Spleen (tissue), 11 donors: ENCODE measurements at regions not wholly inside any gene's neighbourhood (a gene's known extent, or its start where the extent isn't known, plus 50 kb on each side); places are given as distances from the start of the nearest gene placed in this dataset.
A peak's percentile ranks its signal among the peaks of the same experiment; 100 is the strongest.

Experiments used
- DNase-seq: peaks from one replicate; pipeline ENCODE4 v3.0.0-alpha.2; 2020
- H3K27ac ChIP-seq, 8 donors: fragments of 200-600 bp; sonication (generic) in 7 of 8; 1 replicate in 4 of 8; 2 replicates in 4 of 8; pipeline versions ENCODE4 v1.5.0 to v1.8.0; 2016 to 2021; ENCODE audit warnings: inconsistent platforms in 4 of 8, mild to moderate bottlenecking in 4 of 8, moderate library complexity in 1 of 8
- H3K27me3 ChIP-seq, 7 donors: fragments of 200-600 bp; sonication (generic) in 6 of 7; replicated peaks in 1 of 7; 1 replicate in 4 of 7; 2 replicates in 3 of 7; pipeline versions ENCODE4 v1.5.0 to v1.8.0; 2016 to 2021; ENCODE audit warnings: inconsistent platforms in 3 of 7, mild to moderate bottlenecking in 1 of 7
- H3K36me3 ChIP-seq, 6 donors: fragments of 200-600 bp; sonication (generic) in 5 of 6; 1 replicate in 4 of 6; 2 replicates in 2 of 6; pipeline versions ENCODE4 v1.5.0 to v1.8.0; 2016 to 2021; ENCODE audit warnings: inconsistent platforms in 2 of 6
- H3K4me1 ChIP-seq, 6 donors: fragments of 200-600 bp; sonication (generic) in 5 of 6; 1 replicate in 3 of 6; 2 replicates in 3 of 6; pipeline versions ENCODE4 v1.5.0 to v1.8.0; 2016 to 2021; ENCODE audit warnings: inconsistent platforms in 3 of 6
- H3K4me3 ChIP-seq, 8 donors: fragments of 200-600 bp; sonication (generic) in 7 of 8; 1 replicate in 4 of 8; 2 replicates in 4 of 8; pipeline versions ENCODE4 v1.5.0 to v1.8.0; 2016 to 2021; ENCODE audit warnings: inconsistent platforms in 4 of 8, mild to moderate bottlenecking in 4 of 8, moderate library complexity in 2 of 8
- H3K9me3 ChIP-seq, 8 donors: fragments of 200-600 bp; sonication (generic) in 7 of 8; 1 replicate in 4 of 8; 2 replicates in 4 of 8; pipeline versions ENCODE4 v1.5.0 to v1.8.0; 2016 to 2021; ENCODE audit warnings: inconsistent platforms in 4 of 8
- POLR2A ChIP-seq, 3 donors: fragments of 450-650 bp; IDR thresholded peaks; one replicate each; pipeline ENCODE4 v1.5.1; 2017; ENCODE audit warnings: antibody characterized with exemption in 3 of 3, mild to moderate bottlenecking in 1 of 3
- POLR2AphosphoS5 ChIP-seq, 3 donors: sonication (generic); formaldehyde crosslinking; IDR thresholded peaks; one replicate each; pipeline ENCODE4 v1.5.1; 2017; ENCODE audit warnings: antibody characterized with exemption in 3 of 3
- WGBS, 5 donors: extraction: QIAGEN DNeasy Blood & Tissue Kit in 3 of 5; methylation state at CpG; one replicate each; pipeline versions ENCODE4 v1.1.5 to v1.1.7; 2013 to 2018; 5-methylcytosine and 5-hydroxymethylcytosine counted together
- intact Hi-C: fragments of 100-400 bp; cut with DNase I; formaldehyde crosslinking; loops from one replicate; pipeline ENCODE4 v1.15.0; 2023; ENCODE audit warnings: low total_unique reads
- TF ChIP-seq, protein P1 (sequence below), 11 experiments: fragments of 200-600 bp in 7 of 11; fragments of 450-650 bp in 4 of 11; sonication (generic) in 4 of 11; IDR thresholded peaks in 8 of 11; conservative IDR thresholded peaks in 3 of 11; 1 replicate in 7 of 11; 2 replicates in 4 of 11; pipeline versions ENCODE4 v1.4.0 to v1.8.0; 2016 to 2021; ENCODE audit warnings: antibody characterized with exemption in 11 of 11, inconsistent platforms in 4 of 11, mild to moderate bottlenecking in 1 of 11
- donor health status: healthy with polysubstance abuse.
- donor health status: DM: no; HTN: no; CAD: no; lungs with moderate emphysema.
- donor health status: DM: no; HTN: no; CAD: no.
- donor health status: Bipolar disorder and iron deficiency.
- donor health status: healthy.
- donor health status: DM: no; HTN: no; CAD: no.
- donor health status: DM: yes; HTN: yes; CAD: no.

DNA sequence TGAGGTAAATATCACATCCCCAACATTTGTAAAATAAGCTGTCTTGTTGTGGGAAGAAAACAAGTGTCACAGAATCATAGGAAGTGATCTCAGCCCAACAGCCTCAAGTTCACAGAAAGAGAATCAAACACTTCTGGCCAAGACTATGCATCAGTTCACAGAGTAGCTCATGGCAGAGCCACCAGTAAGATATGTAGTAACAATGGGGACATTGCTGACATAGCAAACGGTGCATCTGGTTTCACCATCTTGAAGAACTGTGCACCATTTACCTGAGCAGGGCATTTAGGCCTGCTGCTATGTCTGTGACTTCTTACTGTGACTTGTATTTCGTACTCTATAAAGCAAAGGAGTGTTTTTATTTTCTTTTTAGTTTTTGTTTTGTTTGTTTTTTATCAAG lies 585.3 kb upstream of the FAT3 start:
- Histone ChIP-seq H3K36me3 (no peaks in the 10 kb centered on the region), H3K27ac (no peak overlapping the region), H3K4me1 (no peaks in the 10 kb centered on the region), H3K27me3 (no peaks in the 10 kb centered on the region), H3K4me3 (no peak overlapping the region), H3K9me3 (peaks cover 0 to 7% (median 0%) of the 10 kb centered on the region in 8 donors)
- no peak for DNase-seq
- TF ChIP-seq, protein P1, sequence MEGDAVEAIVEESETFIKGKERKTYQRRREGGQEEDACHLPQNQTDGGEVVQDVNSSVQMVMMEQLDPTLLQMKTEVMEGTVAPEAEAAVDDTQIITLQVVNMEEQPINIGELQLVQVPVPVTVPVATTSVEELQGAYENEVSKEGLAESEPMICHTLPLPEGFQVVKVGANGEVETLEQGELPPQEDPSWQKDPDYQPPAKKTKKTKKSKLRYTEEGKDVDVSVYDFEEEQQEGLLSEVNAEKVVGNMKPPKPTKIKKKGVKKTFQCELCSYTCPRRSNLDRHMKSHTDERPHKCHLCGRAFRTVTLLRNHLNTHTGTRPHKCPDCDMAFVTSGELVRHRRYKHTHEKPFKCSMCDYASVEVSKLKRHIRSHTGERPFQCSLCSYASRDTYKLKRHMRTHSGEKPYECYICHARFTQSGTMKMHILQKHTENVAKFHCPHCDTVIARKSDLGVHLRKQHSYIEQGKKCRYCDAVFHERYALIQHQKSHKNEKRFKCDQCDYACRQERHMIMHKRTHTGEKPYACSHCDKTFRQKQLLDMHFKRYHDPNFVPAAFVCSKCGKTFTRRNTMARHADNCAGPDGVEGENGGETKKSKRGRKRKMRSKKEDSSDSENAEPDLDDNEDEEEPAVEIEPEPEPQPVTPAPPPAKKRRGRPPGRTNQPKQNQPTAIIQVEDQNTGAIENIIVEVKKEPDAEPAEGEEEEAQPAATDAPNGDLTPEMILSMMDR (IDR thresholded peaks at IDR 0.05 in 8 of 11, conservative IDR thresholded peaks at IDR 0.05 in 3 of 11): no peak
- TF ChIP-seq POLR2AphosphoS5 (IDR thresholded peaks at IDR 0.05) (no peak), POLR2A (IDR thresholded peaks at IDR 0.05) (no peak)
- WGBS, 5 donors: 65 to 78% (median 69%) methylated on average over 2 of the region's 2 CpGs
- intact Hi-C loops: no loop called here

DNA sequence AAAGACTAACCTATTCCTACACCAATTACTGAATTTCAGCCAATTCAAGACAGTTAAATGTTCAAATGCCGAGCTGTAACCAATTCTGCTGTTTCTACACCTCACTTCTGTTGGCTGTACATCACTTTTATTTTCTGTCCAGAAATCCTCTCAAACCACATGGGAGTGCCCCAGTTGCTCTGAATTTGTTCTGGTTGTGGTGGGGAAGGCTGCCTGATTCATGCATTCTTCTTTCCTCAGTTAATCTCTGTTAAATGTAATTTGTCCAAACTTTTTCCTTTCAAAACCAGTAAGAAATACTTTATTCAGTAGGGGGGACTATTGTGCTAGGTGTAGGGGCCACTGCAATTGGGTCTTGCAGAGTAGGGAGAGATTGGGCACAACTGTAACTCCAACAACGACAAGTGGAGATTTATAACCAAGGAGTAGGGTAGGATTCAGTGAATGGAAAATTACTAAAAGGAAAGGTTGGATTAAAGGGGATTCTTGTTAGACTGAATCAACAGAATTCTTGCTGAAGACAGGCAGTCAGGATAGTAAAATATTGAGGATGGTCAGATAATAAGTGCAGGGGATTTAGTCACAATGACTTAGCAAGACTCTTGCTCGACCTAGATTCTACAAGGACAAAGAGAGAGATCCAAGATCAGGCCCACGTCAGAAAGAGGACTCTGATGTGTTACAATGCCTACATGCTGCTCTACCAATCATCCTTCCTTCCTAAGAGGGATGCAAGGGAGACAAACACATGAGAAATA lies 593.5 kb upstream of the FAT3 start:
- Histone ChIP-seq H3K27me3 (no peaks in the 10 kb centered on the region), H3K4me1 (no peaks in the 10 kb centered on the region), H3K36me3 (no peaks in the 10 kb centered on the region), H3K4me3 (no peak overlapping the region), H3K27ac (no peak overlapping the region), H3K9me3 (peaks cover 0 to 8% (median under 1%) of the 10 kb centered on the region in 8 donors)
- DNase-seq: no peak
- TF ChIP-seq POLR2AphosphoS5 (IDR thresholded peaks at IDR 0.05) (no peak), POLR2A (IDR thresholded peaks at IDR 0.05) (no peak)
- TF ChIP-seq, protein P1 (IDR thresholded peaks at IDR 0.05 in 8 of 11, conservative IDR thresholded peaks at IDR 0.05 in 3 of 11): no peak
- intact Hi-C loops: no loop called here
- WGBS, 5 donors: 57 to 74% (median 71%) methylated on average over 4 of the region's 4 CpGs

DNA sequence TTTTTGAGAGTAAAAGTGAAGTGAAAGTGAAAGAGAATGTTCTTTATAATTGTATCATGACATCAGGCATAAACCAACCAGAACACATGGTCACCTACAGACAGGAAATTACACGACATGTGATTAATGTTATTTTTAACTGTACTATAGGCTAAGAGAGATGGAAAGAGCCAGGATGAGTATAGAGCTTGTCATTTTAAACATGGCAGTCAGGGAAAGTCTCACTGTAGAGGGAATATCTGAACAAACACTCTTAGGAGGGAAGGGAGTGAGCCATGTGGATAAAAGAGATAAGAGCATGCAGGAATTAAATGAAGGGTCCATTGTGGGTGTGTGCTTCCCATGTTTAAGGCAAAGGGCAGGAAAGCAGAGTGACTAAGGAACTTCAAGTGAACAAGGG lies 599.1 kb upstream of the FAT3 start:
- WGBS, 5 donors: 22 to 46% (median 43%) methylated on average over 1 of the region's 1 CpG
- Histone ChIP-seq H3K27ac (peak overlapping the region in 2 of 8 donors; percentile 0 to 34), H3K4me3 (no peak overlapping the region), H3K4me1 (no peaks in the 10 kb centered on the region), H3K36me3 (no peaks in the 10 kb centered on the region), H3K9me3 (peaks cover 0 to 19% (median 6%) of the 10 kb centered on the region in 8 donors), H3K27me3 (no peaks in the 10 kb centered on the region)
- TF ChIP-seq POLR2AphosphoS5 (IDR thresholded peaks at IDR 0.05): no peak
- no peak for TF ChIP-seq POLR2A (IDR thresholded peaks at IDR 0.05)
- TF ChIP-seq, protein P1 (IDR thresholded peaks at IDR 0.05 in 8 of 11, conservative IDR thresholded peaks at IDR 0.05 in 3 of 11): no peak
- intact Hi-C loops: no loop called here
- DNase-seq: no peak

DNA sequence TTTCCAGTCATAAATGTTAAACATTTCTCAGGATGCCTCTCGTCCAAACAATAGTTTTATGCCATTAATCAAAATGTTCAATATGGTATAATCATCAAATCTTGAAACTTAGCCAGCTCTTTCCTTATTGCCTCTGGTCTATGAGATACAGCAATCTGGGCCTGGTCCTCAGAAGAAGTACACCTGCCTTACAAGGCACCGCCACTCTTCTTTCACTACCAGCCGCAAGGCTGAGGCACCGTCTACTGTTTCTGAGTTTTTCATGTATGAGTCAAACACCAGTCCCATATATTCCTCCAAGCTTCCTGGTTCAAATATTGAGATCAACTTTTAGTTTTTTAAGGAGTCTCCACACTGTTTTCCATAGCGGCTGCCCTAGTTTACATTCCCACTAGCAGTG lies 600.6 kb upstream of the FAT3 start:
- H3K36me3 ChIP-seq: no peaks in the 10 kb centered on the region
- intact Hi-C loops: no loop called here
- WGBS, 5 donors: 87 to 94% (median 89%) methylated on average over 5 of the region's 5 CpGs
- no peak for DNase-seq
- no peak overlapping the region for H3K4me3 ChIP-seq
- H3K9me3 ChIP-seq: peaks cover 0 to 23% (median 8%) of the 10 kb centered on the region in 8 donors
- TF ChIP-seq POLR2AphosphoS5 (IDR thresholded peaks at IDR 0.05) (no peak), POLR2A (IDR thresholded peaks at IDR 0.05) (no peak)
- TF ChIP-seq, protein P1 (IDR thresholded peaks at IDR 0.05 in 8 of 11, conservative IDR thresholded peaks at IDR 0.05 in 3 of 11): no peak
- no peak overlapping the region for H3K27ac ChIP-seq
- no peaks in the 10 kb centered on the region for H3K4me1 ChIP-seq
- no peaks in the 10 kb centered on the region for H3K27me3 ChIP-seq
